Natural killer cell treated with Interleukin-12 subunit alpha and Interleukin-12 subunit beta and Interleukin-15 and Interleukin-18, amount 100 ng/mL, for 72 hours (primary cell): ENCODE measurements at regions not wholly inside any gene's neighbourhood (a gene's known extent, or its start where the extent isn't known, plus 50 kb on each side); places are given as distances from the start of the nearest gene placed in this dataset.
"Not testable (repeated sequence)": the region's sequence is repeated elsewhere in the genome, so short reads cannot be mapped to it uniquely, and the experiment has no call there.

Source experiments
- ATAC-seq, 2 donors: fragments of 150-1000 bp; cut with Tn5 transposase in 1 of 2; sonication (Bioruptor Pico), chemical (Tn5 transposase) in 1 of 2; 2 replicates each; pipeline ENCODE4 v1.10.0; 2021
- DNase-seq: peaks from one replicate; pipeline ENCODE4 v3.0.0; 2022; ENCODE audit warnings: low spot score
- H3K27ac Mint-ChIP-seq, 2 donors: 1 replicate in 1 of 2; 2 replicates in 1 of 2; pipeline ENCODE4 v1.8.0; 2022; ENCODE audit warnings: mixed read lengths in 2 of 2, mild to moderate bottlenecking in 1 of 2, moderate library complexity in 1 of 2
- H3K27me3 Mint-ChIP-seq, 2 donors: 1 replicate in 1 of 2; 2 replicates in 1 of 2; pipeline ENCODE4 v1.8.0; 2022; ENCODE audit warnings: mixed read lengths in 2 of 2
- H3K36me3 Mint-ChIP-seq: one replicate; pipeline ENCODE4 v1.8.0; 2022; ENCODE audit warnings: mixed read lengths
- H3K4me1 Mint-ChIP-seq, 2 donors: 1 replicate in 1 of 2; 2 replicates in 1 of 2; pipeline ENCODE4 v1.8.0; 2022; ENCODE audit warnings: low read depth in 2 of 2, mixed read lengths in 2 of 2, mild to moderate bottlenecking in 1 of 2
- H3K4me3 Mint-ChIP-seq: one replicate; pipeline ENCODE4 v1.8.0; 2022; ENCODE audit warnings: mixed read lengths
- H3K9me3 Mint-ChIP-seq: 2 replicates; pipeline ENCODE4 v1.8.0; 2022; ENCODE audit warnings: mixed read lengths

GRCh38 chr6:140388192-140388802, 1013.8 kb upstream of the CITED2 start:
- ATAC-seq, result no peak
- Mint-ChIP-seq H3K36me3 (no peaks in the 10 kb centered on the region), H3K27ac (no peak overlapping the region), H3K4me1 (no peaks in the 10 kb centered on the region), H3K27me3 (no peaks in the 10 kb centered on the region), H3K4me3 (no peak overlapping the region), H3K9me3 (peaks cover 11% of the 10 kb centered on the region)
- no peak for DNase-seq

GRCh38 chr6:140385679-140386078, 1011.2 kb upstream of the CITED2 start:
- Mint-ChIP-seq H3K36me3 (no peaks in the 10 kb centered on the region), H3K9me3 (peaks cover 11% of the 10 kb centered on the region), H3K4me1 (no peaks in the 10 kb centered on the region), H3K4me3 (no peak overlapping the region), H3K27me3 (no peaks in the 10 kb centered on the region), H3K27ac (no peak overlapping the region)
- ATAC-seq (no peak), DNase-seq (no peak)

GRCh38 chr6:140382355-140382754, 1007.9 kb upstream of the CITED2 start:
- ATAC-seq (no peak), DNase-seq (no peak)
- no peaks in the 10 kb centered on the region for H3K36me3 Mint-ChIP-seq
- peaks cover 11% of the 10 kb centered on the region for H3K9me3 Mint-ChIP-seq
- H3K4me1 Mint-ChIP-seq, result no peaks in the 10 kb centered on the region
- no peak overlapping the region for H3K27ac Mint-ChIP-seq
- H3K4me3 Mint-ChIP-seq, result no peak overlapping the region
- H3K27me3 Mint-ChIP-seq, result no peaks in the 10 kb centered on the region

- H3K27me3 Mint-ChIP-seq, result no peaks in the 10 kb centered on the region
- H3K27ac Mint-ChIP-seq, result no peak overlapping the region
- DNase-seq (no peak), ATAC-seq (no peak)
- no peaks in the 10 kb centered on the region for H3K4me1 Mint-ChIP-seq
- no peak overlapping the region for H3K4me3 Mint-ChIP-seq
- H3K36me3 Mint-ChIP-seq, result no peaks in the 10 kb centered on the region
- H3K9me3 Mint-ChIP-seq, result peaks cover 4% of the 10 kb centered on the region
Observed at GRCh38 chr6:140380427-140381218, 1006.2 kb upstream of the CITED2 start.

GRCh38 chr6:140379919-140380318, 1005.5 kb upstream of the CITED2 start:
- Mint-ChIP-seq H3K27ac (no peak overlapping the region), H3K4me1 (no peaks in the 10 kb centered on the region), H3K27me3 (no peaks in the 10 kb centered on the region), H3K4me3 (no peak overlapping the region), H3K9me3 (peaks cover 3% of the 10 kb centered on the region), H3K36me3 (no peaks in the 10 kb centered on the region)
- no peak for ATAC-seq
- no peak for DNase-seq

GRCh38 chr6:140376209-140376608, 1001.8 kb upstream of the CITED2 start:
- DNase-seq (no peak), ATAC-seq (no peak)
- H3K4me3 Mint-ChIP-seq, result no peak overlapping the region
- no peaks in the 10 kb centered on the region for H3K4me1 Mint-ChIP-seq
- H3K27ac Mint-ChIP-seq, result no peak overlapping the region
- no peaks in the 10 kb centered on the region for H3K36me3 Mint-ChIP-seq
- no peaks in the 10 kb centered on the region for H3K27me3 Mint-ChIP-seq
- H3K9me3 Mint-ChIP-seq, result no peaks in the 10 kb centered on the region

GRCh38 chr6:140373728-140374127, 999.3 kb upstream of the CITED2 start:
- H3K36me3 Mint-ChIP-seq, H3K27ac Mint-ChIP-seq, H3K27me3 Mint-ChIP-seq, H3K9me3 Mint-ChIP-seq, H3K4me3 Mint-ChIP-seq, ATAC-seq, DNase-seq, H3K4me1 Mint-ChIP-seq: not testable (repeated sequence)

GRCh38 chr6:140372064-140372463, 997.6 kb upstream of the CITED2 start:
- Mint-ChIP-seq H3K4me3 (no peak overlapping the region), H3K4me1 (no peaks in the 10 kb centered on the region), H3K27me3 (no peaks in the 10 kb centered on the region), H3K36me3 (no peaks in the 10 kb centered on the region), H3K9me3 (no peaks in the 10 kb centered on the region), H3K27ac (no peak overlapping the region)
- DNase-seq (no peak), ATAC-seq (no peak)

GRCh38 chr6:140370976-140371870, 996.8 kb upstream of the CITED2 start:
- ATAC-seq, result no peak
- Mint-ChIP-seq H3K4me3 (no peak overlapping the region), H3K27ac (no peak overlapping the region), H3K36me3 (no peaks in the 10 kb centered on the region), H3K9me3 (no peaks in the 10 kb centered on the region), H3K4me1 (no peaks in the 10 kb centered on the region), H3K27me3 (no peaks in the 10 kb centered on the region)
- no peak for DNase-seq

- Mint-ChIP-seq H3K9me3 (no peaks in the 10 kb centered on the region), H3K36me3 (no peaks in the 10 kb centered on the region), H3K4me3 (no peak overlapping the region), H3K27me3 (no peaks in the 10 kb centered on the region), H3K27ac (no peak overlapping the region), H3K4me1 (no peaks in the 10 kb centered on the region)
- DNase-seq, result no peak
- ATAC-seq, result no peak
Observed at GRCh38 chr6:140370441-140370840, 996.0 kb upstream of the CITED2 start.

- Mint-ChIP-seq H3K27ac (no peak overlapping the region), H3K4me1 (no peaks in the 10 kb centered on the region), H3K4me3 (no peak overlapping the region), H3K36me3 (no peaks in the 10 kb centered on the region), H3K27me3 (no peaks in the 10 kb centered on the region), H3K9me3 (peaks cover 2% of the 10 kb centered on the region)
- DNase-seq, result no peak
- ATAC-seq, result no peak
Observed at GRCh38 chr6:140366991-140367390, 992.5 kb upstream of the CITED2 start.

GRCh38 chr6:140364916-140365315, 990.5 kb upstream of the CITED2 start:
- H3K4me1 Mint-ChIP-seq, result no peaks in the 10 kb centered on the region
- ATAC-seq, result no peak
- H3K27me3 Mint-ChIP-seq, result no peaks in the 10 kb centered on the region
- peaks cover 2% of the 10 kb centered on the region for H3K9me3 Mint-ChIP-seq
- no peak overlapping the region for H3K4me3 Mint-ChIP-seq
- H3K36me3 Mint-ChIP-seq, result no peaks in the 10 kb centered on the region
- DNase-seq, result no peak
- no peak overlapping the region for H3K27ac Mint-ChIP-seq

GRCh38 chr6:140360651-140361050, 986.2 kb upstream of the CITED2 start:
- no peaks in the 10 kb centered on the region for H3K4me1 Mint-ChIP-seq
- ATAC-seq (no peak), DNase-seq (no peak)
- H3K4me3 Mint-ChIP-seq, result no peak overlapping the region
- peaks cover 2% of the 10 kb centered on the region for H3K9me3 Mint-ChIP-seq
- H3K27me3 Mint-ChIP-seq, result no peaks in the 10 kb centered on the region
- no peak overlapping the region for H3K27ac Mint-ChIP-seq
- H3K36me3 Mint-ChIP-seq, result no peaks in the 10 kb centered on the region

- H3K9me3 Mint-ChIP-seq, result no peaks in the 10 kb centered on the region
- ATAC-seq, result no peak
- no peak overlapping the region for H3K4me3 Mint-ChIP-seq
- H3K27me3 Mint-ChIP-seq, result no peaks in the 10 kb centered on the region
- H3K27ac Mint-ChIP-seq, result no peak overlapping the region
- no peaks in the 10 kb centered on the region for H3K4me1 Mint-ChIP-seq
- no peak for DNase-seq
- H3K36me3 Mint-ChIP-seq, result no peaks in the 10 kb centered on the region
Observed at GRCh38 chr6:140355476-140355875, 981.0 kb upstream of the CITED2 start.
